Stimulated activated CD4-positive, alpha-beta T cell treated with anti-CD3 and anti-CD28 coated beads, Interleukin-1b, Interleukin-23, amount 100 ng/mL, for 48 hours (primary cell): ENCODE measurements at regions not wholly inside any gene's neighbourhood (a gene's known extent, or its start where the extent isn't known, plus 50 kb on each side); places are given as distances from the start of the nearest gene placed in this dataset.
"Not testable (repeated sequence)": the region's sequence is repeated elsewhere in the genome, so short reads cannot be mapped to it uniquely, and the experiment has no call there.

Experiments
- DNase-seq: peaks from one replicate; pipeline ENCODE4 v3.0.0-alpha.2; 2020

GRCh38 chr17:33983824-33984574 is 271.1 kb upstream of the CCL2 start:
- DNase-seq, result no peak

- DNase-seq, result no peak
Observed at GRCh38 chr17:33986088-33986487, 269.0 kb upstream of the CCL2 start.

GRCh38 chr17:33986566-33986965 is 268.5 kb upstream of the CCL2 start:
- no peak for DNase-seq

DNA sequence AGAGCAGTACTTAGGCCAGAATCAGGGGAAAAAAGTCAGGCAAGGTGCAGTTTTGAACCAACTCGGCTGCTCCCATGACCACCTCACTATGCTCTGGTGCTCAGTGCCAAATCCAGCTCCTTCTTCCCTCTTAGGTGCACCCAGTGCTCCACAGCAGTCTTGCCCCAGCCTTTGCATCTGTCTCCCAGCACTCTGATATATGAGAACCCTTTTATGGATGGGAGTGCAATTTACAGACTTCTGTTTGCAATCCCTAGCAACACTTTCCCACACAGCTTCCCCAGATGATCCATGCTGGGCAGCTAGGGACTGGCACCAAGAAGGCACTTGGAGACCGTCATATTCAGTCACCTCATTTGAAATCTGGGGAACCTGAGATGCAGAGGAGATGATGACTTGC is 267.9 kb upstream of the CCL2 start:
- DNase-seq, result no peak

DNA sequence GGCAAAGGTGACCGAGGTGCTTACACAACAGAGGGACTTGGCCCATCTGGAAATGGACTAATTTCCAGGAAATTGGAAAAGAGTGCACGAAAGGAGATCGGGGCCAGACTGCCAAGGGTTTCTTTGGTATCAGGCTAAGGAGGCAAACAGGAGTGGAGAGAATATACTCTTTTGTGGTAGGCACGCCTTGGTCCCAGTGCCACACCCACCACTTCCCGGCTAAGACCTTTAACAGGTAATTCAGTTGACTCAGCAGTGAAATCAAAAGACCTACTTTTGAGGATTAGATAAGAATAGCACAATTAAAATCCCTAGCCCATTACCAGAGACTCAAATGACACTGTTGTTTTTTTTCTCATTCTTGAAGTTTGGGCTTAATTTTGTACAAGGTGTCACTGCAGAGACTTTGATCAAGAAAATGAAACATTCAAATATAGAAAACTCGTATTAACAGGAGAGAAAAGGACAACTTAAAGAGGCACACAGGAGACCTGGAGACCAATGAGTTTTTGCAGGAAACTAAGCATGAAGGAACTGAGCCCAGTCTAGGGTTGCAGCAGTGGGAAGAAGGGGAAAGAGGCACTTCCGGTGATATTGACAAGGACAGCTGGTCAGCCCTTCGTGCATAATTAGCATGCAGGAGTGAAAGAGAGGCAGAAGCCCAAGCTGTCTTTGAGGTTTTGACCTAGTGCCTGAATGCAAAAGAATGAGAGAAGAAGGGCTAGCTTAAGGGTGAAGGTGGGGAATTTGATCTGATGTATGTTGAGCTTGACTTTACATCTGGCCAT is 265.5 kb upstream of the CCL2 start:
- DNase-seq, result no peak

GRCh38 chr17:33990943-33991706 is 264.0 kb upstream of the CCL2 start:
- no peak for DNase-seq

DNA sequence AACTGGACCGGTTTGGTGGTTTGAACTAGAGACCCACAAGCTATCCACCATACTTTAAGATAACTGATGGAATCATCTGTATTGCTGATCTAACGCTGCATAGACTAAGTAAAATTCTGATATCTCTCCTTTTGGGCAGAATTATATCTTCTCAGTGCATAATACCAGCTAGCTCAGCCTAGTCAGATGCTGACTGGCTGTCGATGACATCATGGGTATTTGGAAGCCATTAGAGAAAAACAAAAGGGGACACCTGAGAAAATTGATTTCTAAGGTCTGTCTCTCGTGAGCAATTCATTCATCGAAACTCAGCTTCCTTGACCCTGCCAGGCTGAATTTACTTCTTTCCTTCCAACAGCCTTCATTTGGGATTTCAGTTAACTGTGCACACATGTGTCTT is 263.0 kb upstream of the CCL2 start:
- no peak for DNase-seq

- no peak for DNase-seq
Observed at GRCh38 chr17:34000639-34001038, 254.4 kb upstream of the CCL2 start.

DNA sequence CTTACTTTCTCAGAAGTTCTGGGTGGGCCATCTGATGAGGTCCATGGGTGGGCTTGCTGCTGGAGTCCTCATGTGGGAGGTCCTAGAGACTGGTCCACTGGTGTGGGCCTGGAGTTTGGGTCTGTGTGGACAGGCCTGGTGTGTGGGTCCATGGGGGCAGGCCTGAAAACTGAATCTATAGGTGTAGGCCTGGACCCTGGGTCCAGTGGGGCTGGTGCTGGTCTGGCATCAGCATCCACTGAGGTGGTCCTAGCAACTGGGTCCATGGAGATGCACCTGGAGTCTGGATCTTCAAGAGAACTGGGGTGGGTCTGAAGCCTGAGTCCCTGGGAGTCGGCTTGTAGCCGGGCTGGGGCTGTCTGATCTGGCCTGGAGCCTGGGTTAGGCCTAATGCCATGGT is 253.8 kb upstream of the CCL2 start:
- DNase-seq, result no peak

- DNase-seq, result no peak
Observed at GRCh38 chr17:34006126-34006525, 249.0 kb upstream of the CCL2 start.

DNA sequence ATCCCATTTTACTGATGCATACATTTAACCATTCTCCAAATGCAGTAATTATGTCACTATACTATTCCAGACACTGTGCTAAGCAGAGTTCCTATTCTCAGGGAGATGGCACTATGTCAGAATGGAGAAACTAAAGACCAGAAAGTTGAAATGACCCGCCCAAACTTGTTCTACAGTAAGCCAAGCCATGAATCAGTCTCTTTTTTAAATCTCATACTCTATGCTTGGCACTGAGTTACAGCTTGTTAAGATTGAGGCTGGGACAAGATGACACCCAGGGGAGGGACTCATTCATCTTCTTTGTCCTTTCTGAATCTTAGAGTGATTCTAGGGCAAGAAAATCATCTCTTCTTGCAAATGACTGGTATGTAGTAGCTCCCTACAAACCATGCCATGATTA is 247.0 kb upstream of the CCL2 start:
- DNase-seq, result no peak

- no peak for DNase-seq
Observed at GRCh38 chr17:34009912-34010311, 245.2 kb upstream of the CCL2 start.

GRCh38 chr17:34010534-34010933 is 244.6 kb upstream of the CCL2 start:
- DNase-seq, result no peak

DNA sequence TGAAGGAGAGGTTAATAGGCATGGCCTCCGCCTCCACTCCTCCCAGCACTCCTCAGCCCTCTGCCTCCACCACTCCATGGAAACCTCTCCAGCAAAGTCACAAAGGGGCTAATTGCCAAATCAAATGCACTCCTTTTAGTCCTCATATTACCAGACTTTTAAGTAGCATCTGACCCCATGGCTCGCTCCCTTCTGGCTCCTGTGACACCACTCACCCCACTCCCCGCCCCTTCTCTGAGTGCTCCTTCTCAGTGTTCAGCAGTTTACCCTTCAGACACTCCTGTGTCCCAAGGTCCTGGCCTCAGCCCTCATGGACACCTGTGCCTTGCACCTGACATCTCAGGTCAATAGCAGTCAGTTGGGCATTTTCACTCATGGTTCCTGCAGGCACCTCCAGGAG is 243.5 kb upstream of the CCL2 start:
- DNase-seq, result no peak

DNA sequence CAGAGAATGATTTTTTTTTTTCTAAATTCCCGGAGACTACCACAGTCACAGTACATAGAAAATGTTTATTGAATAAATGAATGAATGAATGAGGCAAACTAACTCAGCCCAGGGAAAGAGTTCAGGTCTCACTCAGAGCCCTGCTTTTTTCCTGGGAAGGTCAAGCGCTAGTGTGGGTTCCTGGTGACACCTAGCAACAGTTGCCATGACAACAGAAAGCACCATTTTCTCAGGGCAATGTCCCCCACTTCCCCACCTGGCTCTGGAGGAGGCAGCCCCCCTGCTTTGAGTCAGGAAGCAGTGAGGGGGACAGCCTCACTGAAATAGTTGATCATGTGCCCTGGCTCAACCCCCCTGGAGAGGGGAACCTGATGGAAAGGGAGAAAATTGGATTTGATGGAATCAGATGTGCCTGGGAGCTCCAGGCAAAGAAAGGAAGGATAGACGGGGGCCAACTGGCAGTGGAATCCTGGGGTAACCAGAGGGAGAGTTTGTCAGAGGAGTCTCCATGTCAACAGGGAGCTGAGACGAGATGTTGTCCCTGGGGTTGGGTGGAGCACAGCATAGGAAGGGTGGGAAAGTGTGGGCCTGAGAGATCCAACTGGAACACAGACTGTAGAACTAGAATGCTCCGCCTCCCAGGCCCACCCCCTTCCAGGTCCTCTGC is 242.2 kb upstream of the CCL2 start:
- DNase-seq, result no peak

DNA sequence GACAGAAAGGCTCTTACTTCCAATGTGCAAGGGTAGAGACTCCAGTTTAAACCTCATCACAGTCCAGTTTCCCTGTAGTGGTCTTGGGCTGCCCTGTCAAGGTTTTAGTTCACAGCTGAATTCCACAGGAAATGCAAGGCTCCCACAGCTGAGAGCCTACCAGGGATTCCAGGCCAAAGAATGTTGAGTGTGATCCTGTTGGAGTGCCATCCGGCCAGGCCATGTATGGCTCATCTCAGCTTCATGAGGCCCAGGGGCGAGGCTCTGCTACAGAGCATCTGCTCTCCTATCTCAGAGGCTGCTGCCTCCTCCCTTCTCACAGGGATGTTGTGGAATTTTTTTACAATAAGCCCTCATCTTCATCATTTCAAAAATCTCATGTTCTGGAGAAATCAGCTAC is 239.8 kb upstream of the CCL2 start:
- no peak for DNase-seq

- DNase-seq, result no peak
Observed at GRCh38 chr17:34024386-34024785, 230.7 kb upstream of the CCL2 start.

DNA sequence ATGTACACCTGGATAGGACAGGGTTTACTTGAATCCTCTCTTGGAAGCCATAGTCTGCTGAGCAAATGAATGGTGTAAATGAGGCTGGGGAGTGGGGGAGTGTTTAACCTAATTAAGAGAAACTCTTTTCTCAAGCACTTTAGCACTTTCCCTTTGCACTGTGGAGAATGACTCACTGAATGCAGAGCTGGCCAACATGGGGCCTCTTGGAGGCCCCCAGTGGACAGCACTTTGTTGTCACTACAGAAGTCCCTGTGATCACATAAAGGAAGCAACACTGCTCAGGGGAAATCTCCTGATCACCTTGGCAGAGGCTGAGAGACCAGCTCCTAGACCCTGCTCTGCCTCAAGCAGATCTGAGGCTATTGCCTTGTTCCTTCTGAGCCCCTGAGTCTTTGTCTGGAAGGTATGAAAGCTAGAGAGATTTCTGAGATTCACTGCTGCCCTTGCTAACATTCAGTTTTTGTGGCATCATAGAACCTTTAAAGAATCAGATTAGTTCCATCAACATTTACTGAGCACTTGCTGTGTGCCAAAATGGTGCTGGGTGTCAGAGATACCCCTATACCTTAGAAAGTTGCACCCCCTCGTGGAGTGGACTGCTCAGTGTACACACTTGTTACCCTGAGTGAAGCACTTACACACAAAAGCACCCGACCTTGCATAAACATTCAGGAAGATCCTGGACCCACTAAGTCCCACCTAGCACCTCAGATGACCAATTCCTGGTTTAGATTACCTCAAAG is 230.1 kb upstream of the CCL2 start:
- no peak for DNase-seq

GRCh38 chr17:34030601-34031000 is 224.5 kb upstream of the CCL2 start:
- not testable (repeated sequence) for DNase-seq

- DNase-seq, result not testable (repeated sequence)
Observed at GRCh38 chr17:34032305-34032704, 222.8 kb upstream of the CCL2 start.

GRCh38 chr17:34038786-34039185 is 216.3 kb upstream of the CCL2 start:
- DNase-seq, result not testable (repeated sequence)

- DNase-seq, result not testable (repeated sequence)
Observed at GRCh38 chr17:34039213-34039612, 215.9 kb upstream of the CCL2 start.
